ENCODE measurements at regions not wholly inside any gene's neighbourhood (a gene's known extent, or its start where the extent isn't known, plus 50 kb on each side); places are given as distances from the start of the nearest gene placed in this dataset.
"Not testable (repeated sequence)": the region's sequence is repeated elsewhere in the genome, so short reads cannot be mapped to it uniquely, and the experiment has no call there.

DNA sequence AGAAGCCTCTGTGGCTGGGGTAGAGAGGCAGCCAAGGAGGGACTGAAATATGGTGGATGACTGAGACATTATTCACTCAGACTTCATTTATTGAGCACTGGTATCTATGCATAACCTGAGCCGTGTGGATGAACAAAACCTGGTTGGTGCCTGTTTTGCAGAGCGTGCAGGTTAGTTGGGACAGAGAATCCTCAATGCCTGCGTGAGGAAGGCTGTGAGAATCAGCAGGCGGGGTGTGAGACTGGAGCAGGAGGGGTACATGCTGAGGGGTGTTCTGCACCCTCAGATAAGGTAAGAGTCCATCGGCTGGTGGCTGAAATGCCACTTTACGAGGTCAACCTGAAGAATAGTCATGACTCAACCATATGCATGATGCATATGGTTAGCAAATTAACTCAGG lies 271.6 kb downstream of the MED10 start:
- H3K4me3 ChIP-seq (ENCODE audit: low read depth, poor library complexity, severe bottlenecking), result no peak overlapping the region
- 83 to 86% methylated on average over 6 of the region's 6 CpGs for WGBS, 2 donors
- TF ChIP-seq CTCF (IDR thresholded peaks at IDR 0.05) (no peak), POLR2A (IDR thresholded peaks at IDR 0.05) (no peak)
- DNase-seq (ENCODE audit: low spot score in 2 of 2), result peak in 1 of 2 donors; percentile 28
- intact Hi-C loops (cut with DNase I; ENCODE audit: low total_unique reads), result no loop called here

DNA sequence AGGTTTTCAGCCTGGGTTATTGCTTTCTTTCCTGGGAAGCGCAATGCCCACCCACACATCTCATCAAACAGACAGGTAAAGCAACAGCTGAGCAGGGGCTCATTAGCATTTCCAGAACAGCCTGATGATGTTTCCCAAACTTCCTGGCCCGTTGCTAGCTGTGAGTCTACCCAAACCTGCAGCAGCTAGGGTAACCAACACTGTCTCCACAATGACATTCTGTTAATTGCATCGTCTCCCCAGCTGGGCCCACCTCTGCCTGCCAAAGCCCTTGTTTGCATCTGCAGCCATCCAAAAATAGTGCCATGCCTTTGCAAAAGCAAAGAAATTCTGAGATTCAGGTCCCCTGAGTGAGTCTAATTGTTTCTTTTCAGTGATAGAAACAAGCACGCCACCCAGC lies 273.0 kb downstream of the MED10 start:
- H3K4me3 ChIP-seq (ENCODE audit: low read depth, poor library complexity, severe bottlenecking), result no peak overlapping the region
- DNase-seq (ENCODE audit: low spot score in 2 of 2), result peak in 1 of 2 donors; percentile 20
- WGBS, 2 donors, result 62 to 72% methylated on average over 4 of the region's 4 CpGs
- intact Hi-C loops (cut with DNase I; ENCODE audit: low total_unique reads), result no loop called here
- TF ChIP-seq POLR2A (IDR thresholded peaks at IDR 0.05) (no peak), CTCF (IDR thresholded peaks at IDR 0.05) (no peak)

DNA sequence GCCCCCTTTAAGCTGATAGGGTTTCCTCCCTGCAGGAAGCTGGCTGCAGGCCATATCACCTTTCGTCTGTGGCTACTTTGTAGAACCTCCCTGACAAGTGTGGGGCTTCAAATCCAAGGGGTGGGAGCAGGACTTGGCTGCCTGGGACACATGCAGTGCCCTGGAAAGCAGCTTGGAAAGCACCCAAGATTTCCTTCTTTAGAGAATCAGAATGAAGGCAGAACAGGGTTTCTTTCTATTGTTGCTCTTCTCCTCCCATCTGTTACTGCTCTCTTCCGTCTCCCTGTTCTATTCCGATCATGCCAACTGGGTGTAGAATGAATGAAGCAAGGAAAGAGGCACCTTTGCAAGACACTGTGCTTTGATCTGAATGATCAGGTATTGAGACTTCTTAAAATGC lies 282.2 kb downstream of the MED10 start:
- intact Hi-C loops (cut with DNase I; ENCODE audit: low total_unique reads), result no loop called here
- DNase-seq (ENCODE audit: low spot score in 2 of 2), result peak in 1 of 2 donors; percentile 29
- WGBS, 2 donors, result 50 to 51% methylated on average over 3 of the region's 3 CpGs

DNA sequence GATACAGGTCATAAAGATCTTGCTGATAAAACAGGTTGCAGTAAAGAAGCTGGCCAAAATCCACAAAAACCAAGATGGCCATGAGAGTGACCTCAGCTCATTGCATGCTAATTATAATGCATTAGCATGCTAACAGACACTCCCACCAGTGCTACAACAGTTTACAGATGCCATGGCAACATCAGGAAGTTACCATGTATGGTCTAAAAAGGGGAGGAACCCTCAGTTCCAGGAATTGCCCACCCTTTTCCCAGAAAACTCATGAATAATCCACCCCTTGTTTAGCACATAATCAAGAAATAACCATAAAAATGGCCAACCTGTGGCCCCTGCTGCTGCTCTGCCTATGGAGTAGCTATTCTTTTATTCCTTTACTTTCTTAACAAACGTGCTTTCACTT lies 284.2 kb downstream of the MED10 start:
- peak in 1 of 2 donors; percentile 2 for DNase-seq (ENCODE audit: low spot score in 2 of 2)
- WGBS, 2 donors, result 15 to 53% methylated on average over 1 of the region's 1 CpG
- H3K4me3 ChIP-seq (ENCODE audit: low read depth, poor library complexity, severe bottlenecking); intact Hi-C loops (cut with DNase I; ENCODE audit: low total_unique reads): not testable (repeated sequence)

More for the DNA sequence above, 282.2 kb downstream of the MED10 start:
- TF ChIP-seq CTCF (IDR thresholded peaks at IDR 0.05) (no peak), POLR2A (IDR thresholded peaks at IDR 0.05) (no peak)
- no peak overlapping the region for H3K4me3 ChIP-seq (ENCODE audit: low read depth, poor library complexity, severe bottlenecking)

DNA sequence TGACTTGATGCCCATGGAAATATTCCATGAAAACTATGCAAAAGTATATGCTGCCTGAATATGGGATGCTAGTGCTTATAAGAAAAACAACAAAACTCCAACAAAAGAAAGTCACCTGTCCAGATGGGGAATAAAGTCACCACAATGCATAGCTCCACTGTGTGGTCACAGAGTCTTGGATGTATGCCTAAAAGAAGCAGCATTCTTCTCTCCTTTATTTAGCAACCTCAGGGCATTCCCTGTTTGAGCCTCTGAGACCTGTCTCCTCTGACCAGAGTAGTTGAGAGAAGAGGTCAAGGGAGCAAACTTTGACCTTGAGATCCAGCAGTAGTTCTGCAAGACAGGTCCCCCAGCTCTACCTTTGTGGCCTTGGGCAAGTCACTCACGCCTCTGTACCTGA lies 287.5 kb downstream of the MED10 start:
- TF ChIP-seq POLR2A (IDR thresholded peaks at IDR 0.05), result no peak
- TF ChIP-seq CTCF (IDR thresholded peaks at IDR 0.05), result no peak
- WGBS, 2 donors, result 89 to 93% methylated on average over 1 of the region's 1 CpG
- DNase-seq (ENCODE audit: low spot score in 2 of 2), result peak in 1 of 2 donors; percentile 40
- intact Hi-C loops (cut with DNase I; ENCODE audit: low total_unique reads), result no loop called here
- H3K4me3 ChIP-seq (ENCODE audit: low read depth, poor library complexity, severe bottlenecking), result no peak overlapping the region

GRCh38 chr5:6090079-6090654 lies 288.2 kb downstream of the MED10 start:
- TF ChIP-seq CTCF (IDR thresholded peaks at IDR 0.05), result no peak
- TF ChIP-seq POLR2A (IDR thresholded peaks at IDR 0.05), result no peak
- no peak for DNase-seq (ENCODE audit: low spot score in 2 of 2)
- no peak overlapping the region for H3K4me3 ChIP-seq (ENCODE audit: low read depth, poor library complexity, severe bottlenecking)
- intact Hi-C loops (cut with DNase I; ENCODE audit: low total_unique reads), result no loop called here
- 60 to 63% methylated on average over 6 of the region's 6 CpGs for whole genome bisulfite sequencing, 2 donors
